H1 (cell line): ENCODE measurements at regions not wholly inside any gene's neighbourhood (a gene's known extent, or its start where the extent isn't known, plus 50 kb on each side); places are given as distances from the start of the nearest gene placed in this dataset.

Source experiments
- CHD7 ChIP-seq: fragments of 300-600 bp; sonication (generic); IDR thresholded peaks from 2 replicates; pipeline ENCODE4 v1.7.1; 2012; ENCODE audit warnings: low read length, moderate library complexity, mild to moderate bottlenecking, inconsistent platforms; ENCODE audit not compliant: insufficient replicate concordance
- HDAC6 ChIP-seq: IDR thresholded peaks from one replicate; pipeline ENCODE4 v1.7.1; 2012; ENCODE audit warnings: low read depth, mild to moderate bottlenecking, inconsistent platforms, low read length, moderate library complexity
- JUN ChIP-seq: IDR thresholded peaks from 2 replicates; pipeline ENCODE4 v1.6.1; 2011; ENCODE audit warnings: low read depth, mild to moderate bottlenecking, improper control_type of control experiment, low read length
- KDM4A ChIP-seq: IDR thresholded peaks from one replicate; pipeline ENCODE4 v1.7.1; 2012; ENCODE audit warnings: low read depth, mild to moderate bottlenecking, moderate library complexity, low read length, inconsistent platforms; ENCODE audit not compliant: severe bottlenecking
- MAX ChIP-seq: IDR thresholded peaks from 2 replicates; pipeline ENCODE4 v1.6.1; 2012; ENCODE audit warnings: inconsistent platforms
- SIN3A ChIP-seq, 2 experiments: IDR thresholded peaks in 1 of 2; conservative IDR thresholded peaks in 1 of 2; 2 replicates each; pipeline ENCODE4 v1.6.1; 2011 to 2012; ENCODE audit warnings: low read length in 2 of 2, improper control_type of control experiment in 1 of 2, low read depth in 1 of 2, mild to moderate bottlenecking in 1 of 2
- TCF12 ChIP-seq: IDR thresholded peaks from 2 replicates; pipeline ENCODE4 v1.6.1; 2011; ENCODE audit warnings: low read depth, mild to moderate bottlenecking, low read length
- USF2 ChIP-seq: IDR thresholded peaks from 2 replicates; pipeline ENCODE4 v1.6.1; 2011; ENCODE audit warnings: low read length, improper control_type of control experiment

GRCh38 chr1:29679828-29680558 is 443.7 kb downstream of the PTPRU start (continued):
- TF ChIP-seq CHD7 (no peak), USF2 (no peak), MAX (no peak), JUN (no peak), TCF12 (no peak), SIN3A (conservative IDR thresholded peaks at IDR 0.05 in 1 of 2, IDR thresholded peaks at IDR 0.05 in 1 of 2; ENCODE audit: low read depth in 1 of 2, low read length in 2 of 2) (no peak), HDAC6 (no peak), KDM4A (no peak)
